AG10803 (cell line): ENCODE measurements at regions not wholly inside any gene's neighbourhood (a gene's known extent, or its start where the extent isn't known, plus 50 kb on each side); places are given as distances from the start of the nearest gene placed in this dataset.

Experiments used
- DNase-seq: peaks from one replicate; pipeline ENCODE4 v3.0.0; 2010; ENCODE audit warnings: low read depth
- H3K4me3 ChIP-seq: 2 replicates; pipeline ENCODE4 v1.5.1; 2011; ENCODE audit warnings: mild to moderate bottlenecking, low read length, control low read depth
- TF ChIP-seq, protein P1 (sequence below): conservative IDR thresholded peaks from 2 replicates; pipeline ENCODE4 v1.5.1; 2011; ENCODE audit warnings: mild to moderate bottlenecking, low read length, control low read depth, inconsistent platforms

DNA sequence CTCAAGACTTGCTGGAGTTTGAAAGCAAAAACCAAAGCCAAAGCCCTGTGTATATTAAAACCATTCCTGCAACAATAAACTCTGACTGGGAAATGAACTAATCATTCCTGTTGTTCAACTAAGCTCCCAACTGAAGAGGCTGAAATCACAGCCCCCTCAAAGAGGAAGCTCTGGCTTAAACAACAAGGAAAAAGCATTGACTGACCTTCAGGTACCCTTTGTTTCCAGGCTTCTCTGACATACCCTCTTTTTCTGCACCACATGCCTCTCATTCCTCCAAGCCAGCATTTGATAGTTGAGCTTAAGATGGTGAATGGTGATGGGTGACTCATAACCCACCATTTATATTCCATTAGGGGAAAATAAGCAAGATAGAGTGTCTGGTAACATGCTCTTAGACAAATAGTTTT is 470.9 kb upstream of the SOX9 start:
- DNase-seq = peak; percentile 34
- no peak overlapping the region for H3K4me3 ChIP-seq
- TF ChIP-seq, protein P1, sequence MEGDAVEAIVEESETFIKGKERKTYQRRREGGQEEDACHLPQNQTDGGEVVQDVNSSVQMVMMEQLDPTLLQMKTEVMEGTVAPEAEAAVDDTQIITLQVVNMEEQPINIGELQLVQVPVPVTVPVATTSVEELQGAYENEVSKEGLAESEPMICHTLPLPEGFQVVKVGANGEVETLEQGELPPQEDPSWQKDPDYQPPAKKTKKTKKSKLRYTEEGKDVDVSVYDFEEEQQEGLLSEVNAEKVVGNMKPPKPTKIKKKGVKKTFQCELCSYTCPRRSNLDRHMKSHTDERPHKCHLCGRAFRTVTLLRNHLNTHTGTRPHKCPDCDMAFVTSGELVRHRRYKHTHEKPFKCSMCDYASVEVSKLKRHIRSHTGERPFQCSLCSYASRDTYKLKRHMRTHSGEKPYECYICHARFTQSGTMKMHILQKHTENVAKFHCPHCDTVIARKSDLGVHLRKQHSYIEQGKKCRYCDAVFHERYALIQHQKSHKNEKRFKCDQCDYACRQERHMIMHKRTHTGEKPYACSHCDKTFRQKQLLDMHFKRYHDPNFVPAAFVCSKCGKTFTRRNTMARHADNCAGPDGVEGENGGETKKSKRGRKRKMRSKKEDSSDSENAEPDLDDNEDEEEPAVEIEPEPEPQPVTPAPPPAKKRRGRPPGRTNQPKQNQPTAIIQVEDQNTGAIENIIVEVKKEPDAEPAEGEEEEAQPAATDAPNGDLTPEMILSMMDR = no peak

GRCh38 chr17:71655542-71655941 is 465.3 kb upstream of the SOX9 start:
- TF ChIP-seq, protein P1 = no peak
- DNase-seq = no peak
- H3K4me3 ChIP-seq = no peak overlapping the region

DNA sequence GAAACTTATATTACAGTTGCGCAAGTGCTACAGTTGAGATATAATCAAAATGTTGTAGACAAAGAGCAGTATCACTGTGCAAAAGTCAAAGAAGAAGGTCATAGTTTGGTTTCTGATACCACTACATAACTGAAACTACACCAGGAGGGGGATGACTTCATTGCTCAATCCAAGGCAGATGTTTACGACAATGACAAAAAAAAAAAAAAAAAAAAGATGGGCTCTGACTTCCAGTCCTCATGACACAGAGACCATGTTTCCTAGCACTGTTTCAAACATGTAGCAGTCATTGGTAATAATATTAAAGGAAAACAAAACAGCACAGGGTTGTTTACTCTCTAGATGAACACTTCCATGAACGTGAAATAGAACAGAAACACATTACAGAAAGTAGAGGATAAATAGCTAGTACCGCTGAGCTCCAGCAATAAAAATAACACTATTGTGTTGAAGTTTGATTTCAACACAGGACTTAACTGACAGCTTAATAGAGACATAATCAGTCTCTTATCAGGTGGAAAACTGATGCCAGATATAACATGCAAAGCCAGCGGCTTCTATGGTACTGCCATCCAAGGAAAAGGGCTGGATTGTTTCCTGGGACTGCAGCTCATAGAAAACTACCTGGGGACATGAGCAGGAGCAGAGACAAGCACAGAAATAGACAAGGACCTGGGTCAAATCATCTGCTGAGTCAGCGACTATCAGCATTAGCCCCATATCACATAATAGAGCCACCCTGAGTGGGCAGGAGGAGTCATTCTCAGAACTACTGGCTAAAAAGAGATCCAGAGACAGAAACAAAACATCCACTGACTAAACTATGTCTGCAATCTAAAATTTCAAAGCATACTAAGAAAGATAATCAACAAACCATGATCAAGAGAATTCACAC is 463.6 kb upstream of the SOX9 start:
- no peak overlapping the region for H3K4me3 ChIP-seq
- TF ChIP-seq, protein P1 = no peak
- DNase-seq = no peak

GRCh38 chr17:71658996-71659395 is 461.8 kb upstream of the SOX9 start:
- no peak overlapping the region for H3K4me3 ChIP-seq
- no peak for DNase-seq
- TF ChIP-seq, protein P1 = no peak

- no peak overlapping the region for H3K4me3 ChIP-seq
- TF ChIP-seq, protein P1 = no peak
- DNase-seq = no peak
These were observed 456.0 kb upstream of the SOX9 start for GRCh38 chr17:71664861-71665260.

DNA sequence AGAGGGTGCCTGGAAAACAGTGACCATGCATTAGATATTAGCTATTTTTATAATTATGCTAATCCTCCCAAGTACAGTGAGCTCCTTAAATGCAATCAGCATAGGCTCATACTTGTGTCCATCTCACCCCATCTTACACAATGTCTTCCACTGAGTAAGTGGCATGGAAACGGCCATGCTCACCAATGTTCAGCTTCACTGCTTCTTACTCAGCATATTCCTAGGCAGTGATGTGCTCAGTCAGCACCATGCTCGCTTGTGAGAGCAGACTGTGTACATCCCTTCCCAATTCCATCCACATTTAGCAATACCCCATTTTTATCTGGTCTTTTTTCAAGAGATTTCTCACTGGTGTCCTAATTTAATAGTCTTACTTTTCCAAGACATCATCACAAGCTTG is 454.8 kb upstream of the SOX9 start:
- TF ChIP-seq, protein P1 = no peak
- H3K4me3 ChIP-seq = no peak overlapping the region
- DNase-seq = no peak

GRCh38 chr17:71667661-71668060 is 453.2 kb upstream of the SOX9 start:
- TF ChIP-seq, protein P1 = no peak
- peak; percentile 50 for DNase-seq
- no peak overlapping the region for H3K4me3 ChIP-seq
